ENCODE measurements at regions not wholly inside any gene's neighbourhood (a gene's known extent, or its start where the extent isn't known, plus 50 kb on each side); places are given as distances from the start of the nearest gene placed in this dataset.
"Not testable (repeated sequence)": the region's sequence is repeated elsewhere in the genome, so short reads cannot be mapped to it uniquely, and the experiment has no call there.

- DNase-seq = no peak
Observed at GRCh38 chr6:153984811-153985210, 54.2 kb upstream of the OPRM1 start.

GRCh38 chr6:153980171-153980570, 58.9 kb upstream of the OPRM1 start:
- DNase-seq = no peak

- not testable (repeated sequence) for DNase-seq
Observed at GRCh38 chr6:153978911-153979548, 60.0 kb upstream of the OPRM1 start.

GRCh38 chr6:153976921-153977693, 61.9 kb upstream of the OPRM1 start:
- DNase-seq = no peak

GRCh38 chr6:153966001-153966400, 73.0 kb upstream of the OPRM1 start:
- no peak for DNase-seq

- DNase-seq = no peak
Observed at GRCh38 chr6:153963352-153963751, 75.7 kb upstream of the OPRM1 start.

GRCh38 chr6:153962555-153962954, 76.5 kb upstream of the OPRM1 start:
- no peak for DNase-seq

- DNase-seq = no peak
Observed at GRCh38 chr6:153960741-153961140, 78.3 kb upstream of the OPRM1 start.

- DNase-seq = no peak
Observed at GRCh38 chr6:153960281-153960680, 78.8 kb upstream of the OPRM1 start.

GRCh38 chr6:153959276-153959675, 79.8 kb upstream of the OPRM1 start:
- no peak for DNase-seq

GRCh38 chr6:153958860-153959259, 80.2 kb upstream of the OPRM1 start:
- no peak for DNase-seq

- DNase-seq = no peak
Observed at GRCh38 chr6:153957394-153957793, 81.6 kb upstream of the OPRM1 start.

GRCh38 chr6:153956808-153957207, 82.2 kb upstream of the OPRM1 start:
- DNase-seq = no peak

- no peak for DNase-seq
Observed at GRCh38 chr6:153949616-153950015, 89.4 kb upstream of the OPRM1 start.

- peak; percentile 8 for DNase-seq
Observed at GRCh38 chr6:153947808-153948447, 91.1 kb upstream of the OPRM1 start.

- no peak for DNase-seq
Observed at GRCh38 chr6:153944201-153944600, 94.8 kb upstream of the OPRM1 start.

GRCh38 chr6:153942361-153942760, 96.7 kb upstream of the OPRM1 start:
- no peak for DNase-seq

GRCh38 chr6:153941768-153942167, 97.3 kb upstream of the OPRM1 start:
- no peak for DNase-seq

- no peak for DNase-seq
Observed at GRCh38 chr6:153938876-153939275, 100.2 kb upstream of the OPRM1 start.

GRCh38 chr6:153931431-153931830, 107.6 kb upstream of the OPRM1 start:
- no peak for DNase-seq

- DNase-seq = no peak
Observed at GRCh38 chr6:153927867-153928266, 111.2 kb upstream of the OPRM1 start.

GRCh38 chr6:153898360-153899059, 140.5 kb upstream of the OPRM1 start:
- no peak for DNase-seq

- DNase-seq = no peak
Observed at GRCh38 chr6:153882411-153882810, 156.6 kb upstream of the OPRM1 start.

- DNase-seq = no peak
Observed at GRCh38 chr6:153873541-153873940, 165.5 kb upstream of the OPRM1 start.
